Neural cell (in vitro differentiated cells): ENCODE measurements at regions not wholly inside any gene's neighbourhood (a gene's known extent, or its start where the extent isn't known, plus 50 kb on each side); places are given as distances from the start of the nearest gene placed in this dataset.

Experiments
- H2AFZ ChIP-seq: fragments of 200-600, 300-800 bp; sonication (generic), shearing (Covaris generic); 2 replicates; pipeline ENCODE4 v1.6.0; 2014; ENCODE audit warnings: low read depth, mild to moderate bottlenecking, antibody characterized with exemption, low read length, moderate library complexity
- H3F3A ChIP-seq: fragments of 200-600 bp; shearing (Covaris generic); 2 replicates; pipeline ENCODE4 v1.6.1; 2016; ENCODE audit warnings: mild to moderate bottlenecking, moderate library complexity, mixed read lengths, antibody characterized with exemption, low read length; ENCODE audit not compliant: insufficient read depth, poor library complexity, severe bottlenecking
- H3K27ac ChIP-seq: fragments of 200-600, 300-800 bp; sonication (generic), shearing (Covaris generic); 2 replicates; pipeline ENCODE4 v1.5.1; 2014; ENCODE audit warnings: mild to moderate bottlenecking, low read length, moderate library complexity
- H3K27me3 ChIP-seq: fragments of 300-800, 200-600 bp; sonication (generic), shearing (Covaris generic); 2 replicates; pipeline ENCODE4 v1.6.0; 2014; ENCODE audit warnings: mild to moderate bottlenecking, low read depth, low read length, moderate library complexity; ENCODE audit not compliant: insufficient read depth
- H3K36me3 ChIP-seq: fragments of 300-800, 200-600 bp; sonication (generic), shearing (Covaris generic); 2 replicates; pipeline ENCODE4 v1.5.1; 2014; ENCODE audit warnings: mild to moderate bottlenecking, antibody characterized with exemption, low read length, moderate library complexity; ENCODE audit not compliant: insufficient read depth
- H3K4me2 ChIP-seq: fragments of 300-800, 200-600 bp; sonication (generic), shearing (Covaris generic); 2 replicates; pipeline ENCODE4 v1.6.0; 2014; ENCODE audit warnings: mild to moderate bottlenecking, low read length
- H3K4me3 ChIP-seq: fragments of 300-800, 200-600 bp; sonication (generic), shearing (Covaris generic); 2 replicates; pipeline ENCODE4 v1.5.1; 2014; ENCODE audit warnings: mild to moderate bottlenecking, low read length, moderate library complexity
- H3K79me2 ChIP-seq: fragments of 200-600 bp; shearing (Covaris generic); replicated peaks from 2 replicates; pipeline ENCODE4 v1.6.0; 2014; ENCODE audit warnings: mild to moderate bottlenecking, low read length, moderate library complexity; ENCODE audit not compliant: insufficient read depth
- H3K9ac ChIP-seq: fragments of 300-800, 200-600 bp; sonication (generic), shearing (Covaris generic); 2 replicates; pipeline ENCODE4 v1.6.1; 2016; ENCODE audit warnings: mild to moderate bottlenecking, low read length, mixed read lengths
- H3K9me2 ChIP-seq: fragments of 200-600 bp; shearing (Covaris generic); 2 replicates; pipeline ENCODE4 v1.6.1; 2016; ENCODE audit warnings: mild to moderate bottlenecking, low read length, mixed read lengths; ENCODE audit not compliant: insufficient read depth
- H3K9me3 ChIP-seq: fragments of 200-600, 300-800 bp; sonication (generic), shearing (Covaris generic); 2 replicates; pipeline ENCODE4 v1.6.1; 2016; ENCODE audit warnings: mild to moderate bottlenecking, mixed run types, low read length, moderate library complexity, mixed read lengths
- H4K20me1 ChIP-seq: fragments of 200-600 bp; shearing (Covaris generic); 2 replicates; pipeline ENCODE4 v1.6.1; 2016; ENCODE audit warnings: mild to moderate bottlenecking, mixed run types; ENCODE audit not compliant: insufficient read depth
- CTCF ChIP-seq: fragments of 450-650 bp; IDR thresholded peaks from 2 replicates; pipeline ENCODE4 v1.5.1; 2014; ENCODE audit warnings: antibody characterized with exemption, mild to moderate bottlenecking, moderate library complexity; ENCODE audit not compliant: poor library complexity, severe bottlenecking
- EP300 ChIP-seq: fragments of 450-650 bp; conservative IDR thresholded peaks from 2 replicates; pipeline ENCODE4 v1.6.1; 2014; ENCODE audit warnings: antibody characterized with exemption, mild to moderate bottlenecking, moderate library complexity; ENCODE audit not compliant: poor library complexity, severe bottlenecking
- EZH2 ChIP-seq: fragments of 200-600, 300-800 bp; shearing (Covaris generic), sonication (generic); IDR thresholded peaks from 2 replicates; pipeline ENCODE4 v1.6.1; 2014; ENCODE audit warnings: antibody characterized with exemption, low read length, borderline replicate concordance, mild to moderate bottlenecking; ENCODE audit not compliant: insufficient read depth, poor library complexity, severe bottlenecking
- MXI1 ChIP-seq: fragments of 450-650 bp; conservative IDR thresholded peaks from 2 replicates; pipeline ENCODE4 v1.6.1; 2014; ENCODE audit warnings: antibody characterized with exemption, mild to moderate bottlenecking; ENCODE audit not compliant: poor library complexity, severe bottlenecking
- POLR2AphosphoS5 ChIP-seq: IDR thresholded peaks from 2 replicates; pipeline ENCODE4 v1.6.1; 2012
- RAD21 ChIP-seq: fragments of 450-650 bp; conservative IDR thresholded peaks from 2 replicates; pipeline ENCODE4 v1.6.1; 2014; ENCODE audit warnings: antibody characterized with exemption, mild to moderate bottlenecking, moderate library complexity
- SMC3 ChIP-seq: fragments of 450-650 bp; conservative IDR thresholded peaks from 2 replicates; pipeline ENCODE4 v1.6.1; 2014; ENCODE audit warnings: antibody characterized with exemption, mild to moderate bottlenecking, moderate library complexity; ENCODE audit not compliant: poor library complexity
- TAF1 ChIP-seq: IDR thresholded peaks from 2 replicates; pipeline ENCODE4 v1.6.1; 2012; ENCODE audit warnings: low read depth
- TF ChIP-seq, protein P1 (sequence below): IDR thresholded peaks from 2 replicates; pipeline ENCODE4 v1.6.1; 2012; ENCODE audit warnings: borderline replicate concordance

- no peaks in the 10 kb centered on the region for H3K9me2 ChIP-seq
- no peaks in the 10 kb centered on the region for H3K9me3 ChIP-seq
- no peak overlapping the region for H3K4me2 ChIP-seq
- no peak overlapping the region for H3K9ac ChIP-seq
- no peak overlapping the region for H3K4me3 ChIP-seq
- H4K20me1 ChIP-seq = no peaks in the 10 kb centered on the region
- H3K36me3 ChIP-seq = no peaks in the 10 kb centered on the region
- H3K27me3 ChIP-seq = no peaks in the 10 kb centered on the region
- no peaks in the 10 kb centered on the region for H3K79me2 ChIP-seq
- no peak overlapping the region for H2AFZ ChIP-seq
- TF ChIP-seq, protein P1, sequence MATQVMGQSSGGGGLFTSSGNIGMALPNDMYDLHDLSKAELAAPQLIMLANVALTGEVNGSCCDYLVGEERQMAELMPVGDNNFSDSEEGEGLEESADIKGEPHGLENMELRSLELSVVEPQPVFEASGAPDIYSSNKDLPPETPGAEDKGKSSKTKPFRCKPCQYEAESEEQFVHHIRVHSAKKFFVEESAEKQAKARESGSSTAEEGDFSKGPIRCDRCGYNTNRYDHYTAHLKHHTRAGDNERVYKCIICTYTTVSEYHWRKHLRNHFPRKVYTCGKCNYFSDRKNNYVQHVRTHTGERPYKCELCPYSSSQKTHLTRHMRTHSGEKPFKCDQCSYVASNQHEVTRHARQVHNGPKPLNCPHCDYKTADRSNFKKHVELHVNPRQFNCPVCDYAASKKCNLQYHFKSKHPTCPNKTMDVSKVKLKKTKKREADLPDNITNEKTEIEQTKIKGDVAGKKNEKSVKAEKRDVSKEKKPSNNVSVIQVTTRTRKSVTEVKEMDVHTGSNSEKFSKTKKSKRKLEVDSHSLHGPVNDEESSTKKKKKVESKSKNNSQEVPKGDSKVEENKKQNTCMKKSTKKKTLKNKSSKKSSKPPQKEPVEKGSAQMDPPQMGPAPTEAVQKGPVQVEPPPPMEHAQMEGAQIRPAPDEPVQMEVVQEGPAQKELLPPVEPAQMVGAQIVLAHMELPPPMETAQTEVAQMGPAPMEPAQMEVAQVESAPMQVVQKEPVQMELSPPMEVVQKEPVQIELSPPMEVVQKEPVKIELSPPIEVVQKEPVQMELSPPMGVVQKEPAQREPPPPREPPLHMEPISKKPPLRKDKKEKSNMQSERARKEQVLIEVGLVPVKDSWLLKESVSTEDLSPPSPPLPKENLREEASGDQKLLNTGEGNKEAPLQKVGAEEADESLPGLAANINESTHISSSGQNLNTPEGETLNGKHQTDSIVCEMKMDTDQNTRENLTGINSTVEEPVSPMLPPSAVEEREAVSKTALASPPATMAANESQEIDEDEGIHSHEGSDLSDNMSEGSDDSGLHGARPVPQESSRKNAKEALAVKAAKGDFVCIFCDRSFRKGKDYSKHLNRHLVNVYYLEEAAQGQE = no peak
- TF ChIP-seq SMC3 (no peak), MXI1 (no peak), CTCF (no peak), EZH2 (no peak), RAD21 (no peak), EP300 (no peak), POLR2AphosphoS5 (no peak)
- no peaks in the 10 kb centered on the region for H3F3A ChIP-seq
- H3K27ac ChIP-seq = no peak overlapping the region
Measured at GRCh38 chr13:105121221-105121620, 1414.2 kb downstream of the EFNB2 start.

GRCh38 chr13:105118426-105118985, 1417.0 kb downstream of the EFNB2 start:
- Histone ChIP-seq H3K9me3 (no peaks in the 10 kb centered on the region), H3K79me2 (no peaks in the 10 kb centered on the region), H3K9me2 (no peaks in the 10 kb centered on the region), H3K4me2 (no peak overlapping the region), H3F3A (no peaks in the 10 kb centered on the region), H3K4me3 (no peak overlapping the region), H3K27ac (no peak overlapping the region), H3K36me3 (no peaks in the 10 kb centered on the region), H4K20me1 (no peaks in the 10 kb centered on the region), H3K9ac (no peak overlapping the region), H2AFZ (no peak overlapping the region), H3K27me3 (no peaks in the 10 kb centered on the region)
- TF ChIP-seq CTCF (no peak), EP300 (no peak), POLR2AphosphoS5 (no peak), EZH2 (no peak), SMC3 (no peak), MXI1 (no peak), RAD21 (no peak), TAF1 (no peak)
- TF ChIP-seq, protein P1 = no peak
